GM18517 (cell line): ENCODE measurements at regions not wholly inside any gene's neighbourhood (a gene's known extent, or its start where the extent isn't known, plus 50 kb on each side); places are given as distances from the start of the nearest gene placed in this dataset.
"Not testable (repeated sequence)": the region's sequence is repeated elsewhere in the genome, so short reads cannot be mapped to it uniquely, and the experiment has no call there.

ENCODE experiments used
- ATAC-seq: cut with Tn5 transposase; IDR thresholded peaks from one replicate; pipeline ENCODE4 v1.9.1; 2021; ENCODE audit warnings: mild to moderate bottlenecking, moderate library complexity; ENCODE audit not compliant: unreplicated experiment

GRCh38 chr21:5975719-5976118 lies 4545.7 kb upstream of the TPTE start:
- ATAC-seq, result not testable (repeated sequence)

- not testable (repeated sequence) for ATAC-seq
These were observed 4523.8 kb upstream of the TPTE start for GRCh38 chr21:5997586-5997985.

- not testable (repeated sequence) for ATAC-seq
These were observed 4505.8 kb upstream of the TPTE start for GRCh38 chr21:6015422-6016057.

- not testable (repeated sequence) for ATAC-seq
These were observed 4500.9 kb upstream of the TPTE start for GRCh38 chr21:6020460-6020859.

- not testable (repeated sequence) for ATAC-seq
These were observed 4500.2 kb upstream of the TPTE start for GRCh38 chr21:6020953-6021716.

GRCh38 chr21:6021717-6022270 lies 4499.6 kb upstream of the TPTE start:
- not testable (repeated sequence) for ATAC-seq

GRCh38 chr21:6023331-6023730 lies 4498.1 kb upstream of the TPTE start:
- not testable (repeated sequence) for ATAC-seq

- ATAC-seq, result not testable (repeated sequence)
These were observed 4496.2 kb upstream of the TPTE start for GRCh38 chr21:6025139-6025538.

- ATAC-seq, result not testable (repeated sequence)
These were observed 4493.9 kb upstream of the TPTE start for GRCh38 chr21:6027497-6027896.

GRCh38 chr21:6034124-6034678 lies 4487.2 kb upstream of the TPTE start:
- not testable (repeated sequence) for ATAC-seq

- not testable (repeated sequence) for ATAC-seq
These were observed 4486.4 kb upstream of the TPTE start for GRCh38 chr21:6034820-6035473.

- ATAC-seq, result not testable (repeated sequence)
These were observed 4485.8 kb upstream of the TPTE start for GRCh38 chr21:6035474-6036155.

GRCh38 chr21:6039224-6039623 lies 4482.2 kb upstream of the TPTE start:
- not testable (repeated sequence) for ATAC-seq

- ATAC-seq, result not testable (repeated sequence)
These were observed 4481.3 kb upstream of the TPTE start for GRCh38 chr21:6040095-6040494.

- ATAC-seq, result not testable (repeated sequence)
These were observed 4477.7 kb upstream of the TPTE start for GRCh38 chr21:6043430-6044275.

GRCh38 chr21:6044695-6045094 lies 4476.7 kb upstream of the TPTE start:
- not testable (repeated sequence) for ATAC-seq

GRCh38 chr21:6049930-6050329 lies 4471.5 kb upstream of the TPTE start:
- ATAC-seq, result not testable (repeated sequence)

- ATAC-seq, result not testable (repeated sequence)
These were observed 4469.3 kb upstream of the TPTE start for GRCh38 chr21:6052109-6052508.

GRCh38 chr21:6053145-6053544 lies 4468.2 kb upstream of the TPTE start:
- not testable (repeated sequence) for ATAC-seq
